NCI-H146 (cell line): ENCODE measurements at regions not wholly inside any gene's neighbourhood (a gene's known extent, or its start where the extent isn't known, plus 50 kb on each side); places are given as distances from the start of the nearest gene placed in this dataset.

Experiments used
- DNase-seq: peaks from one replicate; lab custom pipeline; 2025; lab: John Stamatoyannopoulos, UW

GRCh38 chr2:173669271-173669853 lies 295.8 kb downstream of the SP3 start:
- DNase-seq: no peak

- DNase-seq: no peak
Measured at GRCh38 chr2:173669888-173670287, 295.3 kb downstream of the SP3 start.

GRCh38 chr2:173672573-173673340 lies 292.4 kb downstream of the SP3 start:
- DNase-seq: no peak

GRCh38 chr2:173673640-173674039 lies 291.5 kb downstream of the SP3 start:
- no peak for DNase-seq

- no peak for DNase-seq
Measured at GRCh38 chr2:173676647-173677046, 288.5 kb downstream of the SP3 start.

GRCh38 chr2:173678186-173678585 lies 287.0 kb downstream of the SP3 start:
- DNase-seq: no peak

- no peak for DNase-seq
Measured at GRCh38 chr2:173680574-173680973, 284.6 kb downstream of the SP3 start.

GRCh38 chr2:173681881-173682650 lies 283.1 kb downstream of the SP3 start:
- DNase-seq: no peak

GRCh38 chr2:173684896-173685459 lies 280.2 kb downstream of the SP3 start:
- DNase-seq: no peak

- no peak for DNase-seq
Measured at GRCh38 chr2:173690349-173690748, 274.8 kb downstream of the SP3 start.

- no peak for DNase-seq
Measured at GRCh38 chr2:173692068-173692467, 273.1 kb downstream of the SP3 start.

- no peak for DNase-seq
Measured at GRCh38 chr2:173693044-173693589, 272.1 kb downstream of the SP3 start.

- no peak for DNase-seq
Measured at GRCh38 chr2:173696274-173696673, 268.9 kb downstream of the SP3 start.

- no peak for DNase-seq
Measured at GRCh38 chr2:173697929-173698328, 267.2 kb downstream of the SP3 start.

- DNase-seq: no peak
Measured at GRCh38 chr2:173705656-173706055, 259.5 kb downstream of the SP3 start.

- DNase-seq: no peak
Measured at GRCh38 chr2:173706936-173707335, 258.2 kb downstream of the SP3 start.

- DNase-seq: no peak
Measured at GRCh38 chr2:173708806-173709205, 256.4 kb downstream of the SP3 start.

GRCh38 chr2:173711816-173712215 lies 253.4 kb downstream of the SP3 start:
- no peak for DNase-seq

GRCh38 chr2:173713904-173714555 lies 251.1 kb downstream of the SP3 start:
- no peak for DNase-seq

GRCh38 chr2:173715441-173715840 lies 249.7 kb downstream of the SP3 start:
- no peak for DNase-seq

GRCh38 chr2:173716458-173717052 lies 248.6 kb downstream of the SP3 start:
- DNase-seq: no peak

- no peak for DNase-seq
Measured at GRCh38 chr2:173719471-173719870, 245.7 kb downstream of the SP3 start.
